ENCODE measurements at regions not wholly inside any gene's neighbourhood (a gene's known extent, or its start where the extent isn't known, plus 50 kb on each side); places are given as distances from the start of the nearest gene placed in this dataset.
"Not testable (repeated sequence)": the region's sequence is repeated elsewhere in the genome, so short reads cannot be mapped to it uniquely, and the experiment has no call there.

DNA sequence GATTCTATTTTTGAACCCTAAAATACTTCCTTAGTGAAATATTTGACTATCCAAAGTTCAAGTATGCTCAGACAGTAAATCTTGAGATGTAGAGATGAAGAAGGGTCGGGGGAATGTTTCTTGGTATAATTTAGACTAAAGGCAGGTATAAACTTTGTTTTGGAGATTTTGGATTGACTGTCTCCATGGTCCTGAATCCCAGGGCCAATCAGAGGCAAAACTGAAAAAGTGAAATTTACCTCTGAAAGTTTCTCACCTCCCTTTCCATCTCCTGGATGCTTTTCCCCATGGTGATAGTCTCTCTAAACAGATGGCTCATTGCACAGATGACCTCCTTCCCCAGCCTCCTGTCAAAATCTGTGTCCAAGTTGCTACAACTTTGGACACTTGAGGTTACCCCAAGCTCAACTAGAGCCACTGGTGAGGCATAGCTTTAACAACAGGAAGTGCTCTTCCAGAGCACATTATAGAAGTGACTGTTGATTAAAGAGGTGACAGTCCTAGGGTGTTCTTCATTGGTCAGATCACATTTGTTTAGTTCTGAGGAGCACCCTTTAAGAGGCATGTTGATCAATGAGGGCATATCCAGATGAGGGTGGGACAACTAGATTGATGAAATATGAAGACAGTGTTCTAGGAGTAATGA is 128.4 kb downstream of the AKAP11 start:
- no peak for DNase-seq

- DNase-seq: no peak
Observed at GRCh38 chr13:42401376-42401775, 129.4 kb downstream of the AKAP11 start.

DNA sequence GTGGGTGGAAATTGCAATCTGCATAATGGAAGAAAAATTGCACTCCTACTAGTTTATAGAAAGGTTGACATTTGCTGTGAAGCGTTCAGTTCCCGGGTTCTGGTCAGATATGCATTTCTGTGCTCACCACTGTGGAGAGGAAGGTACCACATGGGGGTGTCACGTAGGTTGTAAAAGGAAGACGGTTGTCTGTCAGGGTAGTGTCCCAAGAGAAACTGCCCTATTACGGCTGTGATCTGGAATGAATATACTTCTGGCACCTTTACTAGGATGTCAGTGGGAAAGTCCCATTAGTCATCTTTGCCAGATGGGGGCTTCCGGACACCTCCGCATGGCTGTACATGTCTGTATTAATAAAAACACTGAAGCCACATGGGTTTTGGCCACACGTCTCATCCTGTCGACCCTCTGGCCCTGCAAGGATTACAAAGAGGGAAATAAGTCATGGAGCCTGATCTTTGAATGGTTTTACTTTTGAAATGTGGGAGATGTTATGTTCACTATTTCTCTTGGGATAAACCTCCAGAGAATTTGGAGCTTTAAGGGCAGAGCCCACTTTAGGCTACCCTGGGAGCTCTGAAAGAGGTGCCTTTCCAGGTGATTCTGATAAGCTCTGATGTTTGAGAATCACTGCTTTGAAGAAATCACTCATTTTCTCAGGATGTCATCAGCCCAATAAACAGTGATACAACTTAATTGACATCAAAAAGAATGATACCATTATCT is 133.9 kb downstream of the AKAP11 start:
- peak; percentile 63 for DNase-seq

GRCh38 chr13:42409075-42409474 is 137.1 kb downstream of the AKAP11 start:
- DNase-seq: no peak

DNA sequence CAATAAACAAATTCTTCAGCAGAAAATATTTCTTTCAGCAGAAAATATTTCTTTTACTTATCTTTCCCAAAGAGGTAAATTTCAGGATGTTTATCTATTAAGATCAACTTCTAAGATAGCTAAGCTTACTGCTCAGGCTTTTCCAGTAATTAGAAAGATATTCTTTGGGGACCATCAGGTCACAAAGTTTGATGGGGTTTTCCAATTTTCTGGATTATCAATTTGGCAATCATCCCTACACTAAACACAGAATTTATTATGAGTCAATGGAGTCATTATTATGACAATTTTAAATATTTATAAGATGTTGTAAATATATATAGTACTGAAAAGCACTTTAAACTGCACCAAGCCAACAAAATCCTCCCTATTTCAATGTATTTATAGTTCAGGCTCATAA is 137.6 kb downstream of the AKAP11 start:
- DNase-seq: no peak

DNA sequence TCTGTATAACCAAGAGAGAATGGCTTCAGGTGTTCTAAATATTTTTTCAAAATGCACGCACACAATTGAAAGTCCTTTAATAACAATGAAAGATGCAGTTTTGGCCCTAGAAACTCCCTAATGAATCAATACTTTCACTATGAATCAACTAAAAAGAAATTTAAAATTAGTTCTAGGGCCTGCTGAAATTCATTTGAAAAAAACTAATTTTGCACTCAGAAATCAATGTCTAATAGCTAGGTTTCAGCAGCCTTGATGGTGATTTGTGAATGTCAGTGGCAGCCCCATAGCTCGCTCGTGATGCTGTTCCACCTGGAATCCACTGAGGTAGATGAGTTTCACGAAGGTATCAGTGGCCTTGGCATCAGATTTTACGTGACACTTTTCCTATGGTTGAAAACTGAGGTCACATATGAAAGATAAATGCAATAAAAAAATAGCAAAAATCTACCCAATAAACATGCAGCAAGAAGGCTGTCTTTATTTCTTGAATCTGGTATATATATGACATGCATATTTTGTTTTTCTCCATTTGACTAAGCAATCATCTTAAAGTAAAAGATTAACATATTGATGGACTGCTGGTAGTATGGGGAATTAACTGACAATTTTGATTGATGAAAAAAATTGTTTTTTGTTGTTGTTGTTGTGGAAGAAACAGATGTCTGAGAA is 141.0 kb downstream of the AKAP11 start:
- DNase-seq: no peak

DNA sequence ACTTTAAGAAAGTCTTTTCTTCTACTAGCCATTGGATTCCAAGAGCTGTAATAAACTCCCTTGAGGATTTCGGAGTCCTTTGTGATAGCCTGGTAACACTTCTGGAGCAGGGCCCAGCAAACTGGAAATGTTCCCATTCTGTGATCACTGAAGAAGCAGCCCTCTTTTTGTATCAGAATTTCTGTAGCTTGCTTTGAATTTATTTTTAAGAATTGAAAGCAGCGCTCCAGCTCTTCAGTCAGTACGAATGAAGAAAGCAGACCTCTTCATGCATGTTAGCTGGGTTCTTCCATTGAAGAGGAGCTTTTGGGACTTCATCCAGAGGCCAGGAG is 141.5 kb downstream of the AKAP11 start:
- DNase-seq: no peak

GRCh38 chr13:42417626-42418025 is 145.7 kb downstream of the AKAP11 start:
- DNase-seq: no peak

DNA sequence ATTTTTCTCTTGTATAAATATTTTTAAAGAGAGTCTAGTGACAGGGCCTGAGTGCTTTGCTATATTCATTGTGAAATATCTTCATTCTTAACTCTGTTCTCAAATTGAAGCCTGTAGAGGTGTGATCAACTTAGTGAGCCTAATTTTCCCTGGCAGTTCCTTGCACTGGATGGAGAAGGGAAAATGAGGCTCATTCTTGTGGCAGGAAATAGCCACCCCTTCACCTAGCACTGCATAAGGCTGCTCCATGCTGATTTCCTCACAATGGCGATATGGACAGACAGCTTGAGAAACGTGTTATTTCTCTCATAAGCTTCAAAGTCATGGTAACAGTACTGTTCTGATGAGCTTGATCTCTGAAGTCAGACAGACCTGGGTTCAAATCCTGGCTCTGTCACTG is 146.2 kb downstream of the AKAP11 start:
- DNase-seq: no peak

- no peak for DNase-seq
Observed at GRCh38 chr13:42420304-42420703, 148.4 kb downstream of the AKAP11 start.

DNA sequence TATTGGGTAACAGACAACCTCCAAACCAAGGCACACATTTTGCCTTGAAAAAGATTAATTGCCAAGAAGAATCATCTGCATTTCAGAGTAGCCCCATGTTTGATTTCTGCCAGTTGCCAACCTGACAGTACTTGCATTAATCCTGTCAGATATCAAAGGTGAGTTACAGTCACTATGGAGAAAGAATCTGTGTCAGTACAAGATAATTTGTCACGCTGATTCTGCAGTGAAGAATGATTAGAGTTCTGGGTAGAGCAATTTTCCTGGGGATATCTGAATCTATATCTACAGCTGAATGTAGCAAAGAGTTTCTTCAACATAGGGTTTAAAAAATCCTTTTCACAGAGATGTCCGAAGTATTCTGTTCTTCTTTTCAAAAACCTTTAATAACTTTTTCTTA is 150.7 kb downstream of the AKAP11 start:
- no peak for DNase-seq

DNA sequence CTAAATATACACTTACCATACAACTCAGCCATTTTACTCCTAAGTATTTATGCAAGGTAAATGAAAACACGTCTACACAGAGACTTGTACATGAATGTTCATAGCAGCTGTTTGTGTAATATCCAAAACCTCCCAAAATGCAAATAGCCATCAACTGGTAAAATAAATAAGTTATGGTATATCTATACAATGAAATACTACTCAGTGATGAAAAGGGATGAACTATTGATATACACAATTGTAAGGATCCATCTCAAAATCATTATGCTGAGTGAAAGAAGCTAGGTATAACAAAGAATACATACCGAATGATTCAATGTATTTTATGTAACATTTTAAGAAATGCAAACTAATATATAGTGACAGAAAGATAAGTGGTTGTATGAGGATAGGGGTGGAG is 149.8 kb upstream of the TNFSF11 start:
- DNase-seq: no peak

DNA sequence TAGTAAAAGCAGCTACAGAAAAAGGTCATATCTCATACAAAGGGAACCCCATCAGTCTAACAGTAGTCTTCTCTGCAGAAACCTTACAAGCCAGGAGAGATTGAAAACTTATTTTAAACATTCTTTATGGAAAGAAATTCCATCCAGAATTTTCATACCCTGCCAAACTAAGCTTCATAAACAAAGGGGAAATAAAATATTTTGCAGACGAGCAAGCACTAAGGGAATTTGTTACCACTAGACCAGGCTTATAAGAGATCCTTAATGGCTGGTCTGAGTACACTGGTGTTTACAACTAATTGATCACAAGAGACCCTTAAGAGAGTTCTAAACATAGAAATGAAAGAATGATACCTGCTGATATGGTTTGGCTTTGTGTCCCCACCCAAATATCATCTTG is 128.6 kb upstream of the TNFSF11 start:
- no peak for DNase-seq

GRCh38 chr13:42446597-42446996 is 127.4 kb upstream of the TNFSF11 start:
- DNase-seq: not testable (repeated sequence)

DNA sequence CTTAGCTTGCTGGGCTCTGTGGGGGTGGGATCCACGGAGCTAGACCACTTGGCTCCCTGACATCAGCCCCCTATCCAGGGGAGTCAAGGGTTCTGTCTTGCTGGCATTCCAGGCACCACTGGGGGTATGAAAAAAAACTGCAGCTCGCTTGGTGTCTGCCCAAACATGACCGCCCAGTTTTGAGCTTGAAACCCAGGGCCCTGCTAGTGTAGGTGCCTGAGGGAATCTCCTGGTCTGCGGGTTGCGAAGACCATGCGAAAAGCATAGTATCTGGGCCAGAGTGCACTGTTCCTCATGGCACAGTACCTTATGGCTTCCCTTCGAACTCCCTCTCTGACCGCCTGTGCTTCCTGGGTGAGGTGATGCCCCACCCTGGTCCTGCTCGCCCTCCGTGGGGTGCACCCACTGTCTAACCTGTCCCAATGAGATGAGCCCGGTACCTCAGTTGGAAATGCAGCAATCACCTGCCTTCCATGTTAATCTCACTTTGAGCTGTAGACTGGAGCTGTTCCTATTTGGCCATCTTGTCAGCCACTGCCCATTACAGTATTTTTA is 120.8 kb upstream of the TNFSF11 start:
- DNase-seq: no peak

- DNase-seq: no peak
Observed at GRCh38 chr13:42454749-42455148, 119.2 kb upstream of the TNFSF11 start.

DNA sequence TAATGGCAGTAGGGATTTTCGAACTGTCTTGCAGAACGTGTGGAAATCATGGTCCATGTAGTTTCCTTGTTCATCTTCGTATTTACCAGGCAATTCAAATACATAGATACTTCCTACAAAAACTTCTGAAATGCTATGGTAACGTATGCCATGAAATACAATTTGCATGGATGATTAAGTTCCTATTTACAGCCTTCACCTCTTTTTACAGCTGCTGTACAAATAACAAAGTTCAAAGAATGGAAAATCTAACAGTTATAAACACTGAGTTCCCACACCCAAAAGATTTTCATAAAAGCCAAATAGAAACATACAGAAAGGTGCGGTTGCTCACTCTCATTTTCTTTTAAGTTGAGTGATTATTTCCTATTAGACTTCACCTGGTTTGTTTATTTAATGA is 115.8 kb upstream of the TNFSF11 start:
- no peak for DNase-seq

DNA sequence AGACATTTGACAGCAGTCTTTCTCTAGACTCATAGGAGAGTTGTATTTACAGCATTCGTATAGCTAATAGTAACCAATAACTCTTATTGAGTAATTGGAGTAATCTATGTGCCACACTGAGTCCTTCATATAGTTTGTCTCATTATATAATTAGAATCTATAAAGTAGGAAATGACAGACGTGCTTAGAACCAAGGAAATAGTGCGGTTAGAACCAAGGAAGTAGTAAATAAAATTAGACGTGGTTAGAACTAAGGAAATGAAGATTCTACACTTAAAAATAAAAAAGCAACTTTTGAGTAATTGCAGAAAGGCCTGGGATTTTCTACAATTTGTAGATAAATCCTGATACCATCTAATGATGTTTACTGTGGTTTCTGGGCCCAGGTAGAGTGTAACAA is 107.8 kb upstream of the TNFSF11 start:
- DNase-seq: no peak

DNA sequence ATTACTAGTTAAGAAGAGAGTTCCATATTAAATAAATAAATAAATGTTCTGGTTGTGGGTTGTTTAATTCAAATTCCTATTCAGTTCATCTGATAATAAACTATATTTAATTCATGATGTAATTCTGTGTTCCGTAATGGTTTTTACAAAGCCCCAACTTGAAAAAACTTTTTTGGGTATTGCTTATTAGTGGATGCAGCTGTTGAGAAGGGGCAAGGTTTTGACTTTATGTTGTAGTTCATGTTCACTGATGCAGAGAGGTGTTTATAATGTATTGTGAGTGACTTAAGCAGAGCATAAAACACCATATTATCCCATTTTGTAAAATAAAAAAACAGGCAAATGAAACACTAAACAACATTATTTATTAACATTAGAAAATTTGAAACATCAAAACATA is 107.3 kb upstream of the TNFSF11 start:
- DNase-seq: no peak

GRCh38 chr13:42474954-42475353 is 99.0 kb upstream of the TNFSF11 start:
- no peak for DNase-seq

GRCh38 chr13:42477596-42478190 is 96.3 kb upstream of the TNFSF11 start:
- no peak for DNase-seq

- DNase-seq: no peak
Observed at GRCh38 chr13:42478531-42479156, 95.3 kb upstream of the TNFSF11 start.

DNA sequence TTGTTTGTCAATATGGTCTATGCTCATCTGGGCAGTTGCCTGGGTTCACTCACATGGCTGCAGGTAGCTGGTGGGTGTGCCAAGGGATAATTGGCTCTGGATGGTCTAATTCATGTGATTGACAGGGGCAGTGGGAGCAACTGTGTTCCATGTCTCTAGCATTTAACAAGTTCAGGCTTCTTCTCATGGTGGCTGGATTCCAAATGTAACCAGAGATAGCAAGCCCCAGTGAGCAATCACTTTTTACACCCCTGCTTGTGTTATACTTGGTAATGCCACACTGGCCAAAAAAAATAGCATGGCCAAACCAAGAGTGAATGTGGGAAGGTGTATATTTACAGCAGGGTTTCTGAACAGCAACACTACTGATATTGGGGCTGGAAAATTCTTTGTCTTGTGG is 89.6 kb upstream of the TNFSF11 start:
- no peak for DNase-seq

Measured in EL (cell line).